ENCODE measurements at regions not wholly inside any gene's neighbourhood (a gene's known extent, or its start where the extent isn't known, plus 50 kb on each side); places are given as distances from the start of the nearest gene placed in this dataset.

DNA sequence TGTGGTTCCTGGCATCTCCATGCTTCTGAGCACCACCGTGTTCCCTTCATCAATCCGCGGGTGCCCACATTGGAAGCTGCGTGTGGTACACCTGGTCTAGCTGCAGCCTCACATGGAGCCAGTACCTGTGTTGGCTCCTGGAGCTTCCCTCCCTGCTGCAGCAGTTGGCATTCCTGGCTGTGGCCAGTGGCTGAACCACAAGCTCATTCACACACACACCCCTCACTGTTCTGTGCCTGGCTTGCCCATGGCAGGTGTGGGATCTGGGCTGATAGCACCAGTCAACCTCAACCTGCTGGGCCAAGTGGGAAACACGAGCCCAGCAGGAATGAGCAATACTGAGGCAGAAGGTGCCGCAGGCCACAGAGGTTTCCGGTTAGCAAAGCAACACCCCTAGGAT is 256.2 kb upstream of the LRFN5 start:
- TF ChIP-seq POLR2AphosphoS5 (IDR thresholded peaks at IDR 0.05; ENCODE audit: borderline replicate concordance, low read depth, low read length), result no peak
- TF ChIP-seq EZH2 (IDR thresholded peaks at IDR 0.05), result no peak
- TF ChIP-seq FOXP2 (optimal IDR thresholded peaks at IDR 0.05; ENCODE audit: control extremely low read depth, extremely low read length, insufficient read depth), result no peak
